SK-N-SH (cell line): ENCODE measurements at regions not wholly inside any gene's neighbourhood (a gene's known extent, or its start where the extent isn't known, plus 50 kb on each side); places are given as distances from the start of the nearest gene placed in this dataset.
A peak's percentile ranks its signal among the peaks of the same experiment; 100 is the strongest.

Experiments used
- CTCF ChIA-PET: fragments of 300-600, 350-600 bp; formaldehyde crosslinking; extraction: SDS; loops from one replicate; lab custom pipeline; 2021; lab: Yijun Ruan, JAX
- POLR2A ChIA-PET: fragments of 350-600 bp; sonication (Branson Sonifier 250); formaldehyde crosslinking; extraction: SDS; loops from one replicate; lab custom pipeline; 2020; ENCODE audit warnings: antibody characterized with exemption, inconsistent platforms; lab: Yijun Ruan, JAX
- DNase-seq: peaks from one replicate; pipeline ENCODE4 v3.0.0; 2012
- H2AFZ ChIP-seq: fragments of 200-600 bp; sonication (generic); 2 replicates; pipeline ENCODE4 v1.8.1; 2016; ENCODE audit warnings: antibody characterized with exemption, mild to moderate bottlenecking, low read depth
- H3F3A ChIP-seq: fragments of 200-600 bp; sonication (generic); replicated peaks from 2 replicates; pipeline ENCODE3; 2016; ENCODE audit warnings: antibody characterized with exemption, mild to moderate bottlenecking; ENCODE audit not compliant: insufficient read depth
- H3K27ac ChIP-seq, 2 experiments: fragments of 200-500 bp in 1 of 2; fragments of 200-600 bp in 1 of 2; sonication (Bioruptor generic) in 1 of 2; sonication (generic), shearing (Covaris generic) in 1 of 2; 2 replicates each; pipeline versions ENCODE4 v1.5.1 to v1.6.1; 2014 to 2016; ENCODE audit warnings: low read depth in 2 of 2, inconsistent platforms in 1 of 2, low read length in 1 of 2, mild to moderate bottlenecking in 1 of 2, mixed read lengths in 1 of 2
- H3K27me3 ChIP-seq: fragments of 200-600 bp; sonication (generic), shearing (Covaris generic); 2 replicates; pipeline ENCODE4 v1.6.1; 2016; ENCODE audit warnings: mixed run types; ENCODE audit not compliant: insufficient read depth
- H3K36me3 ChIP-seq, 2 experiments: fragments of 200-500 bp in 1 of 2; fragments of 200-600 bp in 1 of 2; sonication (Bioruptor generic) in 1 of 2; sonication (generic) in 1 of 2; replicated peaks in 1 of 2; 2 replicates each; pipeline versions ENCODE3 to v1.5.1; 2014 to 2016; ENCODE audit warnings: low read length in 1 of 2, mild to moderate bottlenecking in 1 of 2; ENCODE audit not compliant: insufficient read depth in 2 of 2, control insufficient read depth in 1 of 2
- H3K4me1 ChIP-seq, 2 experiments: fragments of 200-500 bp in 1 of 2; fragments of 200-600 bp in 1 of 2; sonication (Bioruptor generic) in 1 of 2; sonication (generic), shearing (Covaris generic) in 1 of 2; 2 replicates each; pipeline versions ENCODE4 v1.5.1 to v1.6.1; 2014 to 2016; ENCODE audit warnings: low read depth in 1 of 2, low read length in 1 of 2, mixed run types in 1 of 2; ENCODE audit not compliant: insufficient read depth in 2 of 2, control insufficient read depth in 1 of 2
- H3K4me2 ChIP-seq: fragments of 200-600 bp; sonication (generic), shearing (Covaris generic); 2 replicates; pipeline ENCODE4 v1.6.1; 2017; ENCODE audit warnings: mixed run types
- H3K4me3 ChIP-seq, 2 experiments: fragments of 200-500 bp in 1 of 2; fragments of 200-600 bp in 1 of 2; sonication (Bioruptor generic) in 1 of 2; sonication (generic), shearing (Covaris generic) in 1 of 2; 2 replicates each; pipeline versions ENCODE4 v1.5.1 to v1.8.1; 2014 to 2016; ENCODE audit warnings: low read depth in 2 of 2, inconsistent platforms in 1 of 2, low read length in 1 of 2, mild to moderate bottlenecking in 1 of 2, mixed read lengths in 1 of 2, moderate library complexity in 1 of 2
- H3K79me2 ChIP-seq: fragments of 200-600 bp; sonication (generic); 2 replicates; pipeline ENCODE4 v1.8.1; 2017; ENCODE audit warnings: mild to moderate bottlenecking; ENCODE audit not compliant: insufficient read depth
- H3K9ac ChIP-seq: fragments of 200-600 bp; sonication (generic); 2 replicates; pipeline ENCODE4 v1.6.1; 2017; ENCODE audit warnings: mixed run types
- H3K9me2 ChIP-seq: fragments of 200-600 bp; sonication (generic); 2 replicates; pipeline ENCODE4 v1.6.1; 2017; ENCODE audit warnings: mixed run types
- H3K9me3 ChIP-seq: fragments of 200-600 bp; sonication (generic); 2 replicates; pipeline ENCODE4 v1.6.1; 2017; ENCODE audit warnings: mixed run types, mild to moderate bottlenecking, moderate library complexity
- H4K20me1 ChIP-seq: fragments of 200-600 bp; sonication (generic); 2 replicates; pipeline ENCODE4 v1.6.1; 2017; ENCODE audit warnings: mild to moderate bottlenecking, mixed run types; ENCODE audit not compliant: insufficient read depth
- FOXJ3 ChIP-seq: sonication (generic); formaldehyde crosslinking; IDR thresholded peaks from 2 replicates; pipeline ENCODE4 v1.5.1; 2020; ENCODE audit warnings: mild to moderate bottlenecking, missing genetic modification reagents
- FOXM1 ChIP-seq: IDR thresholded peaks from 2 replicates; pipeline ENCODE4 v1.4.0; 2012; ENCODE audit warnings: low read depth, mild to moderate bottlenecking
- GABPA ChIP-seq: IDR thresholded peaks from 2 replicates; pipeline ENCODE4 v1.4.0; 2012; ENCODE audit warnings: low read depth, mild to moderate bottlenecking
- JUND ChIP-seq: IDR thresholded peaks from 2 replicates; pipeline ENCODE4 v1.4.0; 2012
- MEF2A ChIP-seq: IDR thresholded peaks from 2 replicates; pipeline ENCODE4 v1.4.0; 2012; ENCODE audit warnings: low read depth, borderline replicate concordance
- NRF1 ChIP-seq: IDR thresholded peaks from 2 replicates; pipeline ENCODE4 v1.6.1; 2012; ENCODE audit warnings: low read depth, mild to moderate bottlenecking, low read length
- POLR2AphosphoS5 ChIP-seq: IDR thresholded peaks from 2 replicates; pipeline ENCODE4 v1.6.1; 2012; ENCODE audit warnings: low read depth, low read length
- RAD21 ChIP-seq: IDR thresholded peaks from 2 replicates; pipeline ENCODE4 v1.6.1; 2012; ENCODE audit warnings: mild to moderate bottlenecking, low read length
- RCOR1 ChIP-seq: fragments of 150-350 bp; IDR thresholded peaks from 2 replicates; pipeline ENCODE4 v1.6.1; 2017; ENCODE audit warnings: antibody characterized with exemption, low read length
- RXRA ChIP-seq: IDR thresholded peaks from 2 replicates; pipeline ENCODE4 v1.4.0; 2012; ENCODE audit warnings: low read depth, mild to moderate bottlenecking, borderline replicate concordance
- SIN3A ChIP-seq: IDR thresholded peaks from 2 replicates; pipeline ENCODE4 v1.6.1; 2012; ENCODE audit warnings: low read depth, mild to moderate bottlenecking, low read length, moderate library complexity, borderline replicate concordance
- SMC3 ChIP-seq: IDR thresholded peaks from 2 replicates; pipeline ENCODE4 v1.6.1; 2012; ENCODE audit warnings: low read depth, low read length, improper control_type of control experiment
- TAF1 ChIP-seq: IDR thresholded peaks from 2 replicates; pipeline ENCODE4 v1.6.1; 2012; ENCODE audit warnings: low read depth, mild to moderate bottlenecking, low read length, moderate library complexity, borderline replicate concordance
- TCF12 ChIP-seq: IDR thresholded peaks from 2 replicates; pipeline ENCODE4 v1.4.0; 2012
- TEAD4 ChIP-seq: IDR thresholded peaks from 2 replicates; pipeline ENCODE4 v1.4.0; 2012; ENCODE audit warnings: mild to moderate bottlenecking, borderline replicate concordance; ENCODE audit not compliant: insufficient read depth
- USF1 ChIP-seq: IDR thresholded peaks from 2 replicates; pipeline ENCODE4 v1.4.0; 2012; ENCODE audit warnings: low read depth, borderline replicate concordance
- WGBS: methylation state at CpG from one replicate; pipeline ENCODE4 v1.1.6; 2017; ENCODE audit warnings: low lambda C conversion rate; 5-methylcytosine and 5-hydroxymethylcytosine counted together
- TF ChIP-seq, protein P1 (sequence below): fragments of 200-600 bp; sonication (generic); IDR thresholded peaks from 2 replicates; pipeline ENCODE4 v1.6.1; 2017; ENCODE audit warnings: antibody characterized with exemption, mild to moderate bottlenecking, moderate library complexity
- TF ChIP-seq, protein P2 (sequence below): IDR thresholded peaks from 2 replicates; pipeline ENCODE4 v1.4.0; 2012; ENCODE audit warnings: low read depth, borderline replicate concordance
- TF ChIP-seq, protein P3 (sequence below): IDR thresholded peaks from 2 replicates; pipeline ENCODE4 v1.4.0; 2012; ENCODE audit warnings: low read depth

DNA sequence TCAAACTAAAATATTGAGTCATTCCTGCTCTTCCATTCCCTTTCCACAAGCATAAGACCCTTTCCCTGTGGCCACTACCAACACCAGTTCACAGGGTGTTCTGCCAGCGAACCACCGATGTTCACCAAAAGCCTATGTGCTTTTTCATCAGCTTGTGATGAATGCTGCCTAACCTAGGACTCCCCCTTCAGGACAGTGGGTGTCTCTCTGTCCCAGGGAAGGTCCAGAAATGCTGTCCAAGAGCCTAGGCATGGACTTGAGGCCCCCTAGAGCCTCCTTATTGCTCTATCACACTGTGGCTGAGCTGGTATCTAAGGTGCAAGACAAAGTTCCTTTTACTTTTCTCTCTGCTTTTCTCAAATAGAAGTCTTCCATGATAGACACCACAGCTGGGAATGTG, 1015.6 kb downstream of the PCDH19 start:
- Histone ChIP-seq H3K9me2 (no peaks in the 10 kb centered on the region), H3K9ac (no peak overlapping the region), H3K4me1 (no peaks in the 10 kb centered on the region), H3F3A (no peaks in the 10 kb centered on the region), H3K79me2 (no peaks in the 10 kb centered on the region), H3K9me3 (no peaks in the 10 kb centered on the region), H3K27me3 (no peaks in the 10 kb centered on the region), H3K4me3 (no peak overlapping the region), H3K27ac (no peak overlapping the region), H3K4me2 (no peak overlapping the region), H3K36me3 (peaks cover 0 to 4% of the 10 kb centered on the region in 2 experiments), H4K20me1 (peaks cover 4% of the 10 kb centered on the region; the same call in 1 of the 2 replicates), H2AFZ (no peak overlapping the region)
- WGBS = 100% methylated on average over 2 of the region's 2 CpGs
- ChIA-PET CTCF (no interaction called here), POLR2A (no interaction called here)
- no peak for DNase-seq
- TF ChIP-seq TCF12 = no peak
- no peak for TF ChIP-seq FOXM1
- TF ChIP-seq RAD21 = 0 out of 2 replicates have a peak, but pooled peaks have one; percentile 7
- TF ChIP-seq, protein P1, sequence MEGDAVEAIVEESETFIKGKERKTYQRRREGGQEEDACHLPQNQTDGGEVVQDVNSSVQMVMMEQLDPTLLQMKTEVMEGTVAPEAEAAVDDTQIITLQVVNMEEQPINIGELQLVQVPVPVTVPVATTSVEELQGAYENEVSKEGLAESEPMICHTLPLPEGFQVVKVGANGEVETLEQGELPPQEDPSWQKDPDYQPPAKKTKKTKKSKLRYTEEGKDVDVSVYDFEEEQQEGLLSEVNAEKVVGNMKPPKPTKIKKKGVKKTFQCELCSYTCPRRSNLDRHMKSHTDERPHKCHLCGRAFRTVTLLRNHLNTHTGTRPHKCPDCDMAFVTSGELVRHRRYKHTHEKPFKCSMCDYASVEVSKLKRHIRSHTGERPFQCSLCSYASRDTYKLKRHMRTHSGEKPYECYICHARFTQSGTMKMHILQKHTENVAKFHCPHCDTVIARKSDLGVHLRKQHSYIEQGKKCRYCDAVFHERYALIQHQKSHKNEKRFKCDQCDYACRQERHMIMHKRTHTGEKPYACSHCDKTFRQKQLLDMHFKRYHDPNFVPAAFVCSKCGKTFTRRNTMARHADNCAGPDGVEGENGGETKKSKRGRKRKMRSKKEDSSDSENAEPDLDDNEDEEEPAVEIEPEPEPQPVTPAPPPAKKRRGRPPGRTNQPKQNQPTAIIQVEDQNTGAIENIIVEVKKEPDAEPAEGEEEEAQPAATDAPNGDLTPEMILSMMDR = peak; percentile 20; the same call in 1 of the 2 replicates

DNA sequence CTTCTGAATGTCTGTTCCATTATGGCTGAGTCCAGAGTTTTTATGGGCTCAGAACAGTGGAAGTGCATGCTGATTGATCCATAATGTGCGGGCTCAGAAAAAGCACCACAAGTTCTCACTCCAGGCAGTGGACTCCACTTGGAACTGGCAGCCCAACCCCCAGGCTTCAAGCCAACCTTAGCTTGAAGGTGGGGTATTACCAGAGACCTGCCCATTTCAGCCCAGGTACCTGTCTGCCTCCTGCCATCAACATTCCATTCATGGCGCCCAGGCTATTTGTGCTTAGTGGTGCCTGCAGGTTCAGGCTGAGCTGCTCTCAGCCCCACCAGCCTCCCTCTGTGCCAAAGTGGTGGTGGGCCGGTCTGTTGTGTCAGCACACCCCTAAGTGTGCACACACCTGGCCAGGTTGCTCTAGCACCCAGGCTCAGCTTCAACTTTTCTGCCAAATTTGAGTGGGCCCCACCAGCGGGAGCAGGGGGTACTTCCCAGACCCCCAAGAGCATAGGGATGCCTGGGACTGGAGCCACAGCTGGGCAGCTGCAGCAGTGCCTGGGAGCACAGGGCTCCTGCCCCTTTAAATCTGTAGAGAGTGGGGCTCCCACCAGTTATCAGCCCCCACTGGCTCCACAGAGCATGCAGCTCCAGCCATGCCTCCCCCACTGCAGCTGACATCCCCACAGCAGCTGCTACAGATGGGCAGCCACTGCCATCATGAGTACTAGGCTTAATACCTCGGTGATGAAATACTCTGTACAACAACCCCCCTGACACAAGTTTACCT, 1025.3 kb downstream of the PCDH19 start:
- Histone ChIP-seq H3K9me2 (no peaks in the 10 kb centered on the region), H3K27ac (no peak overlapping the region), H3F3A (no peaks in the 10 kb centered on the region), H3K9ac (no peak overlapping the region), H4K20me1 (no peaks in the 10 kb centered on the region), H3K9me3 (0 out of 2 replicates have a peak, but pooled peaks cover 3% of the 10 kb centered on the region), H2AFZ (no peak overlapping the region), H3K27me3 (no peaks in the 10 kb centered on the region), H3K79me2 (0 out of 2 replicates have a peak, but pooled peaks cover 7% of the 10 kb centered on the region), H3K36me3 (peaks cover 0 to under 1% of the 10 kb centered on the region in 2 experiments), H3K4me2 (no peak overlapping the region), H3K4me1 (no peaks in the 10 kb centered on the region), H3K4me3 (no peak overlapping the region)
- DNase-seq = no peak
- 43% methylated on average over 3 of the region's 5 CpGs for WGBS
- ChIA-PET POLR2A (no interaction called here), CTCF (no interaction called here)
- TF ChIP-seq, protein P2, sequence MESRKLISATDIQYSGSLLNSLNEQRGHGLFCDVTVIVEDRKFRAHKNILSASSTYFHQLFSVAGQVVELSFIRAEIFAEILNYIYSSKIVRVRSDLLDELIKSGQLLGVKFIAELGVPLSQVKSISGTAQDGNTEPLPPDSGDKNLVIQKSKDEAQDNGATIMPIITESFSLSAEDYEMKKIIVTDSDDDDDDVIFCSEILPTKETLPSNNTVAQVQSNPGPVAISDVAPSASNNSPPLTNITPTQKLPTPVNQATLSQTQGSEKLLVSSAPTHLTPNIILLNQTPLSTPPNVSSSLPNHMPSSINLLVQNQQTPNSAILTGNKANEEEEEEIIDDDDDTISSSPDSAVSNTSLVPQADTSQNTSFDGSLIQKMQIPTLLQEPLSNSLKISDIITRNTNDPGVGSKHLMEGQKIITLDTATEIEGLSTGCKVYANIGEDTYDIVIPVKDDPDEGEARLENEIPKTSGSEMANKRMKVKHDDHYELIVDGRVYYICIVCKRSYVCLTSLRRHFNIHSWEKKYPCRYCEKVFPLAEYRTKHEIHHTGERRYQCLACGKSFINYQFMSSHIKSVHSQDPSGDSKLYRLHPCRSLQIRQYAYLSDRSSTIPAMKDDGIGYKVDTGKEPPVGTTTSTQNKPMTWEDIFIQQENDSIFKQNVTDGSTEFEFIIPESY = no peak
- TF ChIP-seq, protein P3, sequence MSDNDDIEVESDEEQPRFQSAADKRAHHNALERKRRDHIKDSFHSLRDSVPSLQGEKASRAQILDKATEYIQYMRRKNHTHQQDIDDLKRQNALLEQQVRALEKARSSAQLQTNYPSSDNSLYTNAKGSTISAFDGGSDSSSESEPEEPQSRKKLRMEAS = no peak
- TF ChIP-seq NRF1 (no peak), TAF1 (no peak), FOXJ3 (CRISPR knock-in tag) (no peak), RXRA (no peak), RCOR1 (no peak), GABPA (no peak), POLR2AphosphoS5 (no peak), SIN3A (no peak), USF1 (no peak), JUND (no peak), SMC3 (no peak), FOXM1 (no peak), TEAD4 (no peak), MEF2A (no peak), TCF12 (no peak)
